GM12878 (cell line): ENCODE measurements at regions not wholly inside any gene's neighbourhood (a gene's known extent, or its start where the extent isn't known, plus 50 kb on each side); places are given as distances from the start of the nearest gene placed in this dataset.

ENCODE experiments used
- ATAC-seq: fragments of 200-7000 bp; cut with Tn5 transposase; 3 replicates; pipeline ENCODE4 v1.9.1; 2020; ENCODE audit warnings: mild to moderate bottlenecking, moderate library complexity
- BruUV-seq: library from RNA; stranded (reverse); fragments of 400-500 nt; replicated peaks from 2 replicates; lab custom pipeline; 2021; lab: Mats Ljungman, UMichigan
- CTCF ChIA-PET: fragments of 300-600 bp; sonication (Branson Sonifier 250); formaldehyde crosslinking; extraction: SDS; loops from one replicate; lab custom pipeline; 2021; ENCODE audit warnings: inconsistent platforms; lab: Yijun Ruan, JAX
- POLR2A ChIA-PET: fragments of 350-600 bp; formaldehyde crosslinking; extraction: SDS; loops from one replicate; lab custom pipeline; 2021; ENCODE audit warnings: inconsistent platforms; lab: Charles Lee
- RAD21 ChIA-PET: fragments of 300-600 bp; sonication (Branson Sonifier 250); formaldehyde crosslinking; loops from one replicate; lab custom pipeline; 2023; ENCODE audit warnings: antibody characterized with exemption; ENCODE audit not compliant: unreplicated experiment; lab: Charles Lee
- SMC1A ChIA-PET: fragments of 300-600 bp; sonication (Branson Sonifier 250); formaldehyde crosslinking; loops from one replicate; lab custom pipeline; 2023; ENCODE audit not compliant: unreplicated experiment, uncharacterized antibody; lab: Charles Lee
- DNase-seq: peaks from one replicate; pipeline ENCODE4 v3.0.0-alpha.2; 2011; ENCODE audit warnings: low read depth, low spot score
- FAIRE-seq: peaks from 3 replicates; lab custom pipeline; 2011; peaks lifted over from hg19 to GRCh38; lab: Jason Lieb, UNC
- H2AFZ ChIP-seq: 2 replicates; pipeline ENCODE4 v1.6.0; 2011; ENCODE audit warnings: low read depth, low read length, control low read depth; ENCODE audit not compliant: control insufficient read depth
- H3K27ac ChIP-seq: 2 replicates; pipeline ENCODE4 v1.5.1; 2011; ENCODE audit warnings: control low read depth; ENCODE audit not compliant: control insufficient read depth, insufficient read depth
- H3K27me3 ChIP-seq, 2 experiments: replicated peaks in 1 of 2; 2 replicates each; pipeline versions ENCODE4 v1.6.0 to v1.6.1; 2011; ENCODE audit warnings: low read length in 1 of 2; ENCODE audit not compliant: control insufficient read depth in 2 of 2, insufficient read depth in 2 of 2
- H3K36me3 ChIP-seq, 2 experiments: 2 replicates each; pipeline ENCODE4 v1.5.1; 2011; ENCODE audit warnings: low read length in 1 of 2; ENCODE audit not compliant: control insufficient read depth in 2 of 2, insufficient read depth in 2 of 2
- H3K4me1 ChIP-seq: 2 replicates; pipeline ENCODE4 v1.6.1; 2011; ENCODE audit warnings: mild to moderate bottlenecking, low read length, moderate library complexity, mixed read lengths; ENCODE audit not compliant: control insufficient read depth, insufficient read depth
- H3K4me2 ChIP-seq: 2 replicates; pipeline ENCODE4 v1.6.0; 2011; ENCODE audit warnings: control low read depth; ENCODE audit not compliant: control insufficient read depth, insufficient read depth
- H3K4me3 ChIP-seq: fragments of 200-600 bp; sonication (generic); 2 replicates; pipeline ENCODE4 v1.5.1; 2016
- H3K79me2 ChIP-seq: 2 replicates; pipeline ENCODE4 v1.6.0; 2011; ENCODE audit warnings: low read length; ENCODE audit not compliant: control insufficient read depth, insufficient read depth
- H3K9ac ChIP-seq: 2 replicates; pipeline ENCODE4 v1.8.0; 2011; ENCODE audit warnings: low read length, control low read depth, mixed read lengths; ENCODE audit not compliant: control insufficient read depth, insufficient read depth
- H3K9me3 ChIP-seq: replicated peaks from 3 replicates; pipeline ENCODE4 v1.5.1; 2011; ENCODE audit warnings: mild to moderate bottlenecking, low read length; ENCODE audit not compliant: control insufficient read depth, insufficient read depth
- H4K20me1 ChIP-seq: 2 replicates; pipeline ENCODE4 v1.6.0; 2011; ENCODE audit not compliant: control insufficient read depth, insufficient read depth
- CBFB ChIP-seq: IDR thresholded peaks from 2 replicates; pipeline ENCODE4 v1.6.1; 2016; ENCODE audit warnings: antibody characterized with exemption, low read depth
- FOXM1 ChIP-seq: IDR thresholded peaks from 2 replicates; pipeline ENCODE4 v1.6.1; 2012; ENCODE audit warnings: low read depth, mild to moderate bottlenecking, inconsistent platforms, low read length, moderate library complexity
- GATAD2B ChIP-seq: fragments of 450-650 bp; conservative IDR thresholded peaks from 2 replicates; pipeline ENCODE4 v1.6.1; 2017; ENCODE audit warnings: low read depth, mild to moderate bottlenecking, moderate library complexity
- HDGF ChIP-seq: fragments of 450-650 bp; IDR thresholded peaks from 2 replicates; pipeline ENCODE4 v1.6.1; 2016; ENCODE audit warnings: antibody characterized with exemption
- KDM1A ChIP-seq: fragments of 200-600 bp; sonication (generic); IDR thresholded peaks from 2 replicates; pipeline ENCODE4 v1.6.1; 2016; ENCODE audit warnings: borderline replicate concordance
- STAT1 ChIP-seq: fragments of 450-650 bp; conservative IDR thresholded peaks from 2 replicates; pipeline ENCODE4 v1.6.1; 2014; ENCODE audit warnings: antibody characterized with exemption, mild to moderate bottlenecking
- TARDBP ChIP-seq: IDR thresholded peaks from 2 replicates; pipeline ENCODE4 v1.6.1; 2016; ENCODE audit warnings: borderline replicate concordance
- WRNIP1 ChIP-seq: IDR thresholded peaks from 2 replicates; pipeline ENCODE4 v1.6.1; 2011; ENCODE audit warnings: low read depth, low read length, improper control_type of control experiment, borderline replicate concordance
- YBX1 ChIP-seq: fragments of 450-650 bp; IDR thresholded peaks from 2 replicates; pipeline ENCODE4 v1.6.1; 2016; ENCODE audit warnings: antibody characterized with exemption
- ZBED1 ChIP-seq: IDR thresholded peaks from 2 replicates; pipeline ENCODE4 v1.6.1; 2016; ENCODE audit warnings: borderline replicate concordance
- WGBS: methylation state at CpG from one replicate; pipeline ENCODE4 v1.1.6; 2016; ENCODE audit warnings: low lambda C conversion rate; ENCODE audit not compliant: insufficient replicate concordance, insufficient coverage; ENCODE audit errors: missing lambda C conversion rate; 5-methylcytosine and 5-hydroxymethylcytosine counted together
- in situ Hi-C: fragments of 300-500 bp; cut with MboI; formaldehyde crosslinking; loops from 9 replicates; pipeline ENCODE4 v1.14.3; 2018; ENCODE audit warnings: mixed read lengths
- intact Hi-C: fragments of 100-400 bp; cut with micrococcal nuclease; formaldehyde crosslinking; loops from one replicate; pipeline ENCODE4 v1.14.2; 2022; ENCODE audit not compliant: unreplicated experiment
- TF ChIP-seq, protein P1 (sequence below): fragments of 450-650 bp; formaldehyde crosslinking; IDR thresholded peaks from 2 replicates; pipeline ENCODE4 v1.4.0; 2022; ENCODE audit warnings: mild to moderate bottlenecking, moderate library complexity

GRCh38 chr15:57797110-57797509 is 90.6 kb downstream of the POLR2M start:
- no peak for DNase-seq
- ChIA-PET POLR2A (no interaction called here), CTCF (interaction anchor here (1.3 kb wide), 1 partner anchor 63 kb away, joined by 5 read pairs; no protein-coding TSS in a partner anchor)

More at GRCh38 chr15:57797110-57797509, 90.6 kb downstream of the POLR2M start:
- Histone ChIP-seq H3K9me3 (no peaks in the 10 kb centered on the region), H3K27me3 (peaks cover 1 to 3% of the 10 kb centered on the region in 2 experiments; a peak in 3 of 4 replicates), H3K27ac (no peak overlapping the region), H3K4me1 (no peaks in the 10 kb centered on the region), H3K36me3 (no peaks in the 10 kb centered on the region), H3K9ac (no peak overlapping the region), H4K20me1 (no peaks in the 10 kb centered on the region; the same call in 1 of the 2 replicates), H3K4me3 (no peak overlapping the region), H3K79me2 (no peaks in the 10 kb centered on the region), H2AFZ (no peak overlapping the region), H3K4me2 (no peak overlapping the region)
- no peak for ATAC-seq
- ChIA-PET SMC1A (no interaction called here), RAD21 (no interaction called here)
- in situ Hi-C loops: no loop called here
- intact Hi-C loops: no loop called here
- WGBS: 0% methylated on average over 3 of the region's 3 CpGs
- BruUV-seq: no TSS peak
- no peak for FAIRE-seq
- TF ChIP-seq TARDBP: no peak
- no peak for TF ChIP-seq GATAD2B
- TF ChIP-seq KDM1A: no peak
- TF ChIP-seq STAT1: no peak
- no peak for TF ChIP-seq YBX1
- no peak for TF ChIP-seq FOXM1
- no peak for TF ChIP-seq CBFB
- no peak for TF ChIP-seq ZBED1
- TF ChIP-seq HDGF: no peak
- TF ChIP-seq, protein P1, sequence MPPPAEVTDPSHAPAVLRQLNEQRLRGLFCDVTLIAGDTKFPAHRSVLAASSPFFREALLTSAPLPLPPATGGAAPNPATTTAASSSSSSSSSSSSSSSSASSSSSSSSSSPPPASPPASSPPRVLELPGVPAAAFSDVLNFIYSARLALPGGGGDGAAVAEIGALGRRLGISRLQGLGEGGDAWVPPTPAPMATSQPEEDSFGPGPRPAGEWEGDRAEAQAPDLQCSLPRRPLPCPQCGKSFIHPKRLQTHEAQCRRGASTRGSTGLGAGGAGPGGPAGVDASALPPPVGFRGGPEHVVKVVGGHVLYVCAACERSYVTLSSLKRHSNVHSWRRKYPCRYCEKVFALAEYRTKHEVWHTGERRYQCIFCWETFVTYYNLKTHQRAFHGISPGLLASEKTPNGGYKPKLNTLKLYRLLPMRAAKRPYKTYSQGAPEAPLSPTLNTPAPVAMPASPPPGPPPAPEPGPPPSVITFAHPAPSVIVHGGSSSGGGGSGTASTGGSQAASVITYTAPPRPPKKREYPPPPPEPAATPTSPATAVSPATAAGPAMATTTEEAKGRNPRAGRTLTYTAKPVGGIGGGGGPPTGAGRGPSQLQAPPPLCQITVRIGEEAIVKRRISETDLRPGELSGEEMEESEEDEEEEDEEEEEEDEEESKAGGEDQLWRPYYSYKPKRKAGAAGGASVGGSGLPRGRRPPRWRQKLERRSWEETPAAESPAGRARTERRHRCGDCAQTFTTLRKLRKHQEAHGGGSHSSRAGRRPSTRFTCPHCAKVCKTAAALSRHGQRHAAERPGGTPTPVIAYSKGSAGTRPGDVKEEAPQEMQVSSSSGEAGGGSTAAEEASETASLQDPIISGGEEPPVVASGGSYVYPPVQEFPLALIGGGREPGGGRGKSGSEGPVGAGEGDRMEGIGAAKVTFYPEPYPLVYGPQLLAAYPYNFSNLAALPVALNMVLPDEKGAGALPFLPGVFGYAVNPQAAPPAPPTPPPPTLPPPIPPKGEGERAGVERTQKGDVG (CRISPR knock-in tag): no peak
- TF ChIP-seq WRNIP1: no peak
